LNCaP clone FGC (cell line): ENCODE measurements at regions not wholly inside any gene's neighbourhood (a gene's known extent, or its start where the extent isn't known, plus 50 kb on each side); places are given as distances from the start of the nearest gene placed in this dataset.

ENCODE experiments used
- DNase-seq: peaks from one replicate; pipeline ENCODE4 v3.0.0-alpha.2; 2011; ENCODE audit warnings: low read depth
- H3K4me3 ChIP-seq: 2 replicates; pipeline ENCODE4 v1.5.1; 2011; ENCODE audit warnings: mild to moderate bottlenecking, low read depth, low read length, control low read depth
- TF ChIP-seq, protein P1 (sequence below): IDR thresholded peaks from 2 replicates; pipeline ENCODE4 v1.5.1; 2012; ENCODE audit warnings: mild to moderate bottlenecking; ENCODE audit not compliant: control insufficient read depth, insufficient read depth; ENCODE audit errors: extremely low read depth

- TF ChIP-seq, protein P1, sequence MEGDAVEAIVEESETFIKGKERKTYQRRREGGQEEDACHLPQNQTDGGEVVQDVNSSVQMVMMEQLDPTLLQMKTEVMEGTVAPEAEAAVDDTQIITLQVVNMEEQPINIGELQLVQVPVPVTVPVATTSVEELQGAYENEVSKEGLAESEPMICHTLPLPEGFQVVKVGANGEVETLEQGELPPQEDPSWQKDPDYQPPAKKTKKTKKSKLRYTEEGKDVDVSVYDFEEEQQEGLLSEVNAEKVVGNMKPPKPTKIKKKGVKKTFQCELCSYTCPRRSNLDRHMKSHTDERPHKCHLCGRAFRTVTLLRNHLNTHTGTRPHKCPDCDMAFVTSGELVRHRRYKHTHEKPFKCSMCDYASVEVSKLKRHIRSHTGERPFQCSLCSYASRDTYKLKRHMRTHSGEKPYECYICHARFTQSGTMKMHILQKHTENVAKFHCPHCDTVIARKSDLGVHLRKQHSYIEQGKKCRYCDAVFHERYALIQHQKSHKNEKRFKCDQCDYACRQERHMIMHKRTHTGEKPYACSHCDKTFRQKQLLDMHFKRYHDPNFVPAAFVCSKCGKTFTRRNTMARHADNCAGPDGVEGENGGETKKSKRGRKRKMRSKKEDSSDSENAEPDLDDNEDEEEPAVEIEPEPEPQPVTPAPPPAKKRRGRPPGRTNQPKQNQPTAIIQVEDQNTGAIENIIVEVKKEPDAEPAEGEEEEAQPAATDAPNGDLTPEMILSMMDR: no peak
- H3K4me3 ChIP-seq: no peak overlapping the region
- DNase-seq: no peak
Measured at GRCh38 chr4:125749354-125749753, 434.6 kb downstream of the FAT4 start.

- no peak for DNase-seq
- no peak overlapping the region for H3K4me3 ChIP-seq
- TF ChIP-seq, protein P1: no peak
Measured at GRCh38 chr4:125750399-125750798, 435.6 kb downstream of the FAT4 start.

GRCh38 chr4:125750828-125751466, 436.2 kb downstream of the FAT4 start:
- no peak for DNase-seq
- TF ChIP-seq, protein P1: peak; percentile 28; the same call in 1 of the 2 replicates
- H3K4me3 ChIP-seq: no peak overlapping the region

DNA sequence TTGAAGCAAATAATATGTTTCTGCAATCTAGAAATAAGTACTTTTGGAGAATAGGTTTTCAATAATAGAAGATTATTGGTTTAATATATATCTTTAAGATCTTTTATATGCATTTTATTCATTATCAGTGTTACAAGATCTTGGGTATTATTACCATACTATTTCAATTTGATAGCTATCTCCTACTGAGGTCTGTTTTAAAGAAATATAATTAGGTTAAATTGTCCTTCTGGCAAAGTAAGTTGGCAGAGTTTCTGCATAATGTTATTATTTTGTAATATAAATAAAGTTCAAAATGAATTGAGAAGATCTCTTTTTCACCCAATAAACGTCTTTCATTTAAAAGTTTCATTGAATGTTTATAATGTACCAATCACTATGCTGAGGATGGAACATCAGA, 443.7 kb downstream of the FAT4 start:
- no peak for DNase-seq
- TF ChIP-seq, protein P1: no peak
- no peak overlapping the region for H3K4me3 ChIP-seq

GRCh38 chr4:125760201-125760819, 445.6 kb downstream of the FAT4 start:
- no peak overlapping the region for H3K4me3 ChIP-seq
- no peak for DNase-seq
- TF ChIP-seq, protein P1: no peak

DNA sequence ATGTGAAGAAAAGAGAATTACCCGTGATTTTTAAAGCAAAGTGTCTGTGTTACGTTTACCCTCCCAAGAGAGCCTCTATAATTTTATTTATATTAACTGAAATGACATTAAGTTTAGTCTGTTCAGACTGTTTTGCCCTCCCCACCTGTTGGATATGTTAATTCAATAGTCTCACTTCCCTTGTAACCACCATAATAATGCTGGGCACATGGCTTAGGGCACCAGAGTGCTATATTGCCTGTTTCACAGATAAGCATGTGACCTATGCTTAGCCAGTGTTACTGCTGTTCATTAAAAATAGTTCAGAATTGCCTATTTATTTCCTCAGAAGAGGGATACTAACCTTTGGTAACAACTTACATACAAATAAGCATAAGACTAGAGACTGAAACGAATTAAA, 446.2 kb downstream of the FAT4 start:
- TF ChIP-seq, protein P1: no peak
- DNase-seq: no peak
- no peak overlapping the region for H3K4me3 ChIP-seq

DNA sequence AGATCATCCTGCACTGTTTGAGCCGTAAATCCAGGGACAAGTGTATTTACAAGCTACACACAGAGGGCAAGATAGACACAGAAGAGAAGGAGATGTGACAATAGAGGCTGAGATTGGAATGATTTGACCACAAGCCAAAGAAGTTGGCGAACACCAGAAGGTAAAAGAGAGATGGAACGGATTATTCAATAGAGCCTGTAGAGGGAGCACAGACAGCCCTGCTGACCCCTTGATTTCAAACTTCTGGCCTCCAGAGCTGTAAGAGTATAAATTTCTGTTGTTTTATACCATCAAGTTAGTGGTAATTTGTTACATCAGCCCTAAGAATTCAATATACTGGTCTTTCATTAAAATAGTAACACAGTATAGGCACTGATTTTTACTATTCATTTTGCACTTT, 447.8 kb downstream of the FAT4 start:
- no peak for DNase-seq
- TF ChIP-seq, protein P1: peak; percentile 5; the same call in 1 of the 2 replicates
- H3K4me3 ChIP-seq: no peak overlapping the region
